T-helper 2 cell treated with Interferon-gamma antibody and Interleukin-4, amounts not matched to agents 5 μg/mL and 100 μg/mL, for 36 hours (primary cell): ENCODE measurements at regions not wholly inside any gene's neighbourhood (a gene's known extent, or its start where the extent isn't known, plus 50 kb on each side); places are given as distances from the start of the nearest gene placed in this dataset.
"Not testable (repeated sequence)": the region's sequence is repeated elsewhere in the genome, so short reads cannot be mapped to it uniquely, and the experiment has no call there.

Experiments
- DNase-seq: peaks from one replicate; pipeline ENCODE4 v3.0.0; 2021; ENCODE audit warnings: low spot score
- H3K27ac Mint-ChIP-seq: one replicate; pipeline ENCODE4 v1.8.0; 2021; ENCODE audit warnings: mild to moderate bottlenecking, mixed read lengths
- H3K27me3 Mint-ChIP-seq: one replicate; pipeline ENCODE4 v1.8.0; 2021; ENCODE audit warnings: low read depth, mixed read lengths
- H3K36me3 Mint-ChIP-seq: one replicate; pipeline ENCODE4 v1.8.0; 2021; ENCODE audit warnings: low read depth, mixed read lengths
- H3K4me1 Mint-ChIP-seq: one replicate; pipeline ENCODE4 v1.8.0; 2021; ENCODE audit warnings: low read depth, mixed read lengths
- H3K4me3 Mint-ChIP-seq: one replicate; pipeline ENCODE4 v1.8.0; 2022; ENCODE audit warnings: mild to moderate bottlenecking, moderate library complexity, mixed read lengths
- H3K9me3 Mint-ChIP-seq: one replicate; pipeline ENCODE4 v1.8.0; 2021; ENCODE audit warnings: mixed read lengths

- not testable (repeated sequence) for H3K9me3 Mint-ChIP-seq, DNase-seq, H3K27ac Mint-ChIP-seq, H3K36me3 Mint-ChIP-seq, H3K4me1 Mint-ChIP-seq, H3K4me3 Mint-ChIP-seq, H3K27me3 Mint-ChIP-seq
Measured at GRCh38 chr22:25500671-25501070, 63.8 kb upstream of the GRK3 start.

- H3K4me1 Mint-ChIP-seq, H3K27ac Mint-ChIP-seq, DNase-seq, H3K4me3 Mint-ChIP-seq, H3K36me3 Mint-ChIP-seq, H3K27me3 Mint-ChIP-seq, H3K9me3 Mint-ChIP-seq: not testable (repeated sequence)
Measured at GRCh38 chr22:25504017-25504416, 60.5 kb upstream of the GRK3 start.

- Mint-ChIP-seq H3K4me3 (no peak overlapping the region), H3K9me3 (no peaks in the 10 kb centered on the region), H3K27ac (no peak overlapping the region), H3K27me3 (no peaks in the 10 kb centered on the region), H3K4me1 (no peaks in the 10 kb centered on the region), H3K36me3 (peaks cover 10% of the 10 kb centered on the region)
- no peak for DNase-seq
Measured at GRCh38 chr22:25508161-25508560, 56.3 kb upstream of the GRK3 start.

GRCh38 chr22:25508761-25509321, 55.6 kb upstream of the GRK3 start:
- Mint-ChIP-seq H3K27me3 (no peaks in the 10 kb centered on the region), H3K9me3 (no peaks in the 10 kb centered on the region), H3K4me1 (no peaks in the 10 kb centered on the region), H3K36me3 (peaks cover 10% of the 10 kb centered on the region), H3K27ac (no peak overlapping the region), H3K4me3 (no peak overlapping the region)
- DNase-seq, result no peak

GRCh38 chr22:25509374-25509791, 55.1 kb upstream of the GRK3 start:
- Mint-ChIP-seq H3K27ac (no peak overlapping the region), H3K9me3 (no peaks in the 10 kb centered on the region)

GRCh38 chr22:25510876-25511275, 53.6 kb upstream of the GRK3 start:
- H3K27ac Mint-ChIP-seq, result no peak overlapping the region
- peaks cover 10% of the 10 kb centered on the region for H3K36me3 Mint-ChIP-seq
- no peak overlapping the region for H3K4me3 Mint-ChIP-seq
- no peak for DNase-seq
- H3K9me3 Mint-ChIP-seq, result no peaks in the 10 kb centered on the region
- no peaks in the 10 kb centered on the region for H3K27me3 Mint-ChIP-seq
- H3K4me1 Mint-ChIP-seq, result no peaks in the 10 kb centered on the region

More at GRCh38 chr22:25509374-25509791, 55.1 kb upstream of the GRK3 start:
- Mint-ChIP-seq H3K4me3 (no peak overlapping the region), H3K4me1 (no peaks in the 10 kb centered on the region), H3K36me3 (peaks cover 10% of the 10 kb centered on the region), H3K27me3 (no peaks in the 10 kb centered on the region)
- no peak for DNase-seq

GRCh38 chr22:25511725-25512124, 52.8 kb upstream of the GRK3 start:
- no peak overlapping the region for H3K27ac Mint-ChIP-seq
- no peak overlapping the region for H3K4me3 Mint-ChIP-seq
- H3K36me3 Mint-ChIP-seq, result peaks cover 10% of the 10 kb centered on the region
- H3K27me3 Mint-ChIP-seq, result no peaks in the 10 kb centered on the region
- DNase-seq, result no peak
- H3K4me1 Mint-ChIP-seq, result no peaks in the 10 kb centered on the region
- H3K9me3 Mint-ChIP-seq, result no peaks in the 10 kb centered on the region

GRCh38 chr22:25514436-25515180, 49.9 kb upstream of the GRK3 start:
- peaks cover 10% of the 10 kb centered on the region for H3K36me3 Mint-ChIP-seq
- H3K4me3 Mint-ChIP-seq, result no peak overlapping the region
- no peak for DNase-seq
- H3K9me3 Mint-ChIP-seq, result no peaks in the 10 kb centered on the region
- no peak overlapping the region for H3K27ac Mint-ChIP-seq
- no peaks in the 10 kb centered on the region for H3K27me3 Mint-ChIP-seq
- no peaks in the 10 kb centered on the region for H3K4me1 Mint-ChIP-seq
